ENCODE measurements at regions not wholly inside any gene's neighbourhood (a gene's known extent, or its start where the extent isn't known, plus 50 kb on each side); places are given as distances from the start of the nearest gene placed in this dataset.

DNA sequence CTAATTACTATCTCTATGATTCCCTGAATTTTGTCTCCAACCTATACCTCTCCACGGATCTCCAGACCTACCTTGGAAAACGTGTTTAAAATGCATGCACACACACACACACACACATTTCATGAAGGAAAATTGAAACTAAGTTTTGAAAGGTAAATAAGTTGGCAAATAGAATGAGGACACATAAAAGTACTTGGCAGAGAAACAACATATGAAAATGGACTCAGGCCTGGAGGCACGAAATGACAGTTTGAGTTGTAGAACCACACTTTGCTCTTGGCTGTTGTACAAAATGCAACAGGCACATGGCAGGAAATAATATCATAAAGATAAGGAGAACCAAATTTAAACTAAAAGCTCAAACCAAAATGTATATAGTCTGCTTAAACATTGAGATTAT lies 868.1 kb upstream of the CNTNAP5 start:
- no peak overlapping the region for H3K27ac Mint-ChIP-seq (ENCODE audit: unreplicated experiment)
- H3K4me1 Mint-ChIP-seq: no peaks in the 10 kb centered on the region
- H3K9me3 Mint-ChIP-seq: peaks cover 3% of the 10 kb centered on the region
- no peaks in the 10 kb centered on the region for H3K36me3 Mint-ChIP-seq (ENCODE audit: low read depth)
- H3K4me3 Mint-ChIP-seq: no peak overlapping the region
- TF ChIP-seq, protein P1, sequence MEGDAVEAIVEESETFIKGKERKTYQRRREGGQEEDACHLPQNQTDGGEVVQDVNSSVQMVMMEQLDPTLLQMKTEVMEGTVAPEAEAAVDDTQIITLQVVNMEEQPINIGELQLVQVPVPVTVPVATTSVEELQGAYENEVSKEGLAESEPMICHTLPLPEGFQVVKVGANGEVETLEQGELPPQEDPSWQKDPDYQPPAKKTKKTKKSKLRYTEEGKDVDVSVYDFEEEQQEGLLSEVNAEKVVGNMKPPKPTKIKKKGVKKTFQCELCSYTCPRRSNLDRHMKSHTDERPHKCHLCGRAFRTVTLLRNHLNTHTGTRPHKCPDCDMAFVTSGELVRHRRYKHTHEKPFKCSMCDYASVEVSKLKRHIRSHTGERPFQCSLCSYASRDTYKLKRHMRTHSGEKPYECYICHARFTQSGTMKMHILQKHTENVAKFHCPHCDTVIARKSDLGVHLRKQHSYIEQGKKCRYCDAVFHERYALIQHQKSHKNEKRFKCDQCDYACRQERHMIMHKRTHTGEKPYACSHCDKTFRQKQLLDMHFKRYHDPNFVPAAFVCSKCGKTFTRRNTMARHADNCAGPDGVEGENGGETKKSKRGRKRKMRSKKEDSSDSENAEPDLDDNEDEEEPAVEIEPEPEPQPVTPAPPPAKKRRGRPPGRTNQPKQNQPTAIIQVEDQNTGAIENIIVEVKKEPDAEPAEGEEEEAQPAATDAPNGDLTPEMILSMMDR (conservative IDR thresholded peaks at IDR 0.05): no peak
- no peaks in the 10 kb centered on the region for H3K27me3 Mint-ChIP-seq (ENCODE audit: low read depth)
- no peak for DNase-seq (ENCODE audit: low read depth, low spot score)

DNA sequence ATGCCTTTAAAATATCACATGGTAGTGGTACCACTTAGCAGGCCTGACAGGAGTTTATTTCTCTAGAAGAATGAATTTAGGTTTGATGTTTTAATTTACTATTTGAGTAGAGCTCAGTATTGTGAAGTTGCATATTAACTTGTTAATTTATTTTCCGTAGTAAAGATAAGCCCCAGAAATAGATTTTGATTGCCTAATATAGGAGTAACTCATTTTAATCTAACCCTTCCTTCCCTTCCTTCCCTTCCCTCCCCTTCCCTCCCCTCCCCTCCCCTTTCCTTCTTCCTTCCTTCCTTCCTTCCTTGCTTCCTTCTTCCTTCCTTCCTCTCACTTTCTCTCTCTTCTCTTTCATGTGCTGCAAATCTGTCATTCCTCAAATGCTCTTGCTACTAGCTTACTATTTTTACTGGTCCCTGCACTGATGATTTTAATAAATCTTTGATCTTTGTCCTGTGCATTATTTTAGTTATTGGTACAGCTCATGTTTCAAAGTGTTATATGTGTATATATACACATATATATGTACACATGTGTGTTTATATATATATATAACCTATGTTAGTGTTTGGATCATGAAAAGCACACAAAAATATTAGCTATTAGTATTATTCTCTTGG lies 862.6 kb upstream of the CNTNAP5 start:
- H3K9me3 Mint-ChIP-seq: peaks cover 3% of the 10 kb centered on the region
- no peaks in the 10 kb centered on the region for H3K36me3 Mint-ChIP-seq (ENCODE audit: low read depth)
- no peak overlapping the region for H3K27ac Mint-ChIP-seq (ENCODE audit: unreplicated experiment)
- no peaks in the 10 kb centered on the region for H3K4me1 Mint-ChIP-seq
- no peaks in the 10 kb centered on the region for H3K27me3 Mint-ChIP-seq (ENCODE audit: low read depth)
- DNase-seq (ENCODE audit: low read depth, low spot score): no peak
- no peak overlapping the region for H3K4me3 Mint-ChIP-seq
- TF ChIP-seq, protein P1 (conservative IDR thresholded peaks at IDR 0.05): no peak

DNA sequence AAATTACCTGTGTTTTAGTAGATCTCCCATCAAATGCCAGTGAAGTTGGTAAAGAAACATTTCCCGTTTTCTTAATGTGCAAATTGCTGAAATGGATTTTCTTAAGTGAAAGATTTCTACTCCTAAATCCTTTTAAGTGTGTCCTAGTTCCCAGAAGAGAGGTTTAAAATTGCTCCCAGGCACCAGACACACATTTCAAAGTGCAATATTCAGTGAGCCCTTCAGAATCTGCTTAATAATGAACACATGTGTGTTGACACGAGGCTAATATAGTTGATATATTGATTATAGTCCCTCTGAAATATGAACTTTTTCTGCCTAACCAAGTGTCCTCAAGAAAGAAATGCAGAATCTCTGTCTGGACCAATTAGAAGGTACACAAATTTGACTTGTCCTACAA lies 861.7 kb upstream of the CNTNAP5 start:
- no peaks in the 10 kb centered on the region for H3K36me3 Mint-ChIP-seq (ENCODE audit: low read depth)
- H3K27ac Mint-ChIP-seq (ENCODE audit: unreplicated experiment): no peak overlapping the region
- H3K9me3 Mint-ChIP-seq: peaks cover 3% of the 10 kb centered on the region
- H3K27me3 Mint-ChIP-seq (ENCODE audit: low read depth): no peaks in the 10 kb centered on the region
- H3K4me3 Mint-ChIP-seq: no peak overlapping the region
- no peaks in the 10 kb centered on the region for H3K4me1 Mint-ChIP-seq
- TF ChIP-seq, protein P1 (conservative IDR thresholded peaks at IDR 0.05): no peak
- no peak for DNase-seq (ENCODE audit: low read depth, low spot score)

DNA sequence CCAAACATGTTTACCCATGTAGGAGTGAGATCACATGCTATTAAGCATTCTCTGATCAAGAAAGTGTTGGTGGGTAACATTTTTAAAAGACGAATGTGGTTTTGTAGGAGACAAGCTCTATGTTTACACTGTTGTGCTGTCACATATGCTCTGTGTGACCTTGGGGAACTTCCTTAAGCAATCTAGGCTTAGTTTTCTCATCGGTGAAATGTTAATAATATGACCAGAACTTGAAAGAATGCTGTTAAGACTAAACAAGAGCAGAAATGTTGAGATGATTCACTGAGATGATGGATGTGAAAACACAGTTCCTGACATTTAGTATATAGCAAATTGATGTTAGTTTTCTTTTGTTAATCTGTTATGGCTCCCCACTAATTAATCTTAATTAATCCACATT lies 860.9 kb upstream of the CNTNAP5 start:
- TF ChIP-seq, protein P1 (conservative IDR thresholded peaks at IDR 0.05): no peak
- Mint-ChIP-seq H3K9me3 (peaks cover 3% of the 10 kb centered on the region), H3K4me1 (no peaks in the 10 kb centered on the region), H3K4me3 (no peak overlapping the region), H3K27ac (ENCODE audit: unreplicated experiment) (no peak overlapping the region), H3K27me3 (ENCODE audit: low read depth) (no peaks in the 10 kb centered on the region), H3K36me3 (ENCODE audit: low read depth) (no peaks in the 10 kb centered on the region)
- DNase-seq (ENCODE audit: low read depth, low spot score): no peak

DNA sequence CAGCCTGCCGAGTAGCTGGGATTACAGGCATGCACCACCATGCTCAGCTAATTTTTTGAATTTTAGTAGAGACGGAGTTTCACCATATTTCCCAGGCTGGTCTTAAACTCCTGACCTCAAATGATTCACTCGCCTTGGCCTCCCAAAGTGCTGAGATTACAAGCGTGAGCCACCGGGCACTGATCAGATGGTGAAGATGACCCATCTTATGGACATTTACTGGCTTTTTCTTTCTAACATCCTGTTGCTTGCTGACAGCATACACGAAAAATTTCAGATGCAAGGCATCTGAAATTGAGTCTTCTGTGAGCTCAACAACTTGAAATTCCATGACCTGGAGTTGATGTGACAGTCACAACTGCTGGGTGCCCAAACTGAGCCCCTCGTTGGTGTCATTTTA lies 859.5 kb upstream of the CNTNAP5 start:
- Mint-ChIP-seq H3K27me3 (ENCODE audit: low read depth) (no peaks in the 10 kb centered on the region), H3K9me3 (no peaks in the 10 kb centered on the region), H3K27ac (ENCODE audit: unreplicated experiment) (no peak overlapping the region), H3K36me3 (ENCODE audit: low read depth) (no peaks in the 10 kb centered on the region), H3K4me3 (no peak overlapping the region), H3K4me1 (no peaks in the 10 kb centered on the region)
- TF ChIP-seq, protein P1 (conservative IDR thresholded peaks at IDR 0.05): no peak
- DNase-seq (ENCODE audit: low read depth, low spot score): no peak

Data from neural crest cell (in vitro differentiated cells).